Left ventricle myocardium inferior (tissue), 1 donor: ENCODE measurements at regions not wholly inside any gene's neighbourhood (a gene's known extent, or its start where the extent isn't known, plus 50 kb on each side); places are given as distances from the start of the nearest gene placed in this dataset.

Source experiments
- DNase-seq: peaks from one replicate; pipeline ENCODE4 v3.0.0-alpha.2; 2020
- H3K27ac ChIP-seq: fragments of 200-600 bp; replicated peaks from 2 replicates; pipeline ENCODE4 v1.8.0; 2021
- H3K27me3 ChIP-seq: fragments of 200-600 bp; 2 replicates; pipeline ENCODE4 v1.8.0; 2021; ENCODE audit warnings: low read depth
- H3K36me3 ChIP-seq: fragments of 200-600 bp; 2 replicates; pipeline ENCODE4 v1.8.0; 2021
- H3K4me1 ChIP-seq: fragments of 200-600 bp; 2 replicates; pipeline ENCODE4 v1.8.0; 2021
- H3K4me3 ChIP-seq: fragments of 200-600 bp; 2 replicates; pipeline ENCODE4 v1.8.0; 2021; ENCODE audit warnings: mild to moderate bottlenecking, moderate library complexity
- H3K9me3 ChIP-seq: fragments of 200-600 bp; replicated peaks from 2 replicates; pipeline ENCODE4 v1.8.0; 2021
- CTCF ChIP-seq: fragments of 200-600 bp; IDR thresholded peaks from 2 replicates; pipeline ENCODE4 v1.8.0; 2021; ENCODE audit warnings: antibody characterized with exemption, mild to moderate bottlenecking, borderline replicate concordance
- intact Hi-C: fragments of 100-400 bp; cut with micrococcal nuclease; formaldehyde crosslinking; loops from one replicate; pipeline ENCODE4 v1.11.0; 2022
- donor health status: DM: no; HTN: yes; CAD: no; lungs with severe emphysema.

GRCh38 chr2:52881606-52882005, 886.0 kb upstream of the CHAC2 start:
- intact Hi-C loops: no loop called here
- peaks cover 9% of the 10 kb centered on the region for H3K4me1 ChIP-seq
- no peaks in the 10 kb centered on the region for H3K36me3 ChIP-seq
- H3K27ac ChIP-seq: no peak overlapping the region
- no peak for TF ChIP-seq CTCF
- no peaks in the 10 kb centered on the region for H3K27me3 ChIP-seq
- no peak for DNase-seq
- no peaks in the 10 kb centered on the region for H3K9me3 ChIP-seq
- H3K4me3 ChIP-seq: no peak overlapping the region

GRCh38 chr2:52880872-52881271, 886.7 kb upstream of the CHAC2 start:
- H3K4me1 ChIP-seq: peaks cover 9% of the 10 kb centered on the region
- no peaks in the 10 kb centered on the region for H3K9me3 ChIP-seq
- H3K27me3 ChIP-seq: no peaks in the 10 kb centered on the region
- no peak for DNase-seq
- no peak overlapping the region for H3K27ac ChIP-seq
- intact Hi-C loops: no loop called here
- no peaks in the 10 kb centered on the region for H3K36me3 ChIP-seq
- no peak for TF ChIP-seq CTCF
- peak overlapping the region; percentile 22 for H3K4me3 ChIP-seq

- no peak for TF ChIP-seq CTCF
- intact Hi-C loops: no loop called here
- Histone ChIP-seq H3K36me3 (no peaks in the 10 kb centered on the region), H3K27me3 (no peaks in the 10 kb centered on the region), H3K27ac (no peak overlapping the region), H3K4me1 (peaks cover 9% of the 10 kb centered on the region), H3K9me3 (no peaks in the 10 kb centered on the region), H3K4me3 (no peak overlapping the region)
- DNase-seq: no peak
These were observed 888.0 kb upstream of the CHAC2 start for GRCh38 chr2:52879561-52879960.

GRCh38 chr2:52877703-52878102, 889.9 kb upstream of the CHAC2 start:
- Histone ChIP-seq H3K4me1 (peaks cover 9% of the 10 kb centered on the region), H3K9me3 (no peaks in the 10 kb centered on the region), H3K36me3 (no peaks in the 10 kb centered on the region), H3K27ac (no peak overlapping the region), H3K4me3 (no peak overlapping the region), H3K27me3 (no peaks in the 10 kb centered on the region)
- intact Hi-C loops: no loop called here
- no peak for TF ChIP-seq CTCF
- no peak for DNase-seq

GRCh38 chr2:52874466-52875106, 893.0 kb upstream of the CHAC2 start:
- intact Hi-C loops: no loop called here

More at GRCh38 chr2:52874466-52875106, 893.0 kb upstream of the CHAC2 start:
- no peaks in the 10 kb centered on the region for H3K27me3 ChIP-seq
- DNase-seq: no peak
- no peaks in the 10 kb centered on the region for H3K36me3 ChIP-seq
- no peak overlapping the region for H3K4me3 ChIP-seq
- H3K27ac ChIP-seq: no peak overlapping the region
- H3K9me3 ChIP-seq: no peaks in the 10 kb centered on the region
- H3K4me1 ChIP-seq: no peaks in the 10 kb centered on the region
- no peak for TF ChIP-seq CTCF
